ENCODE measurements at regions not wholly inside any gene's neighbourhood (a gene's known extent, or its start where the extent isn't known, plus 50 kb on each side); places are given as distances from the start of the nearest gene placed in this dataset.

DNA sequence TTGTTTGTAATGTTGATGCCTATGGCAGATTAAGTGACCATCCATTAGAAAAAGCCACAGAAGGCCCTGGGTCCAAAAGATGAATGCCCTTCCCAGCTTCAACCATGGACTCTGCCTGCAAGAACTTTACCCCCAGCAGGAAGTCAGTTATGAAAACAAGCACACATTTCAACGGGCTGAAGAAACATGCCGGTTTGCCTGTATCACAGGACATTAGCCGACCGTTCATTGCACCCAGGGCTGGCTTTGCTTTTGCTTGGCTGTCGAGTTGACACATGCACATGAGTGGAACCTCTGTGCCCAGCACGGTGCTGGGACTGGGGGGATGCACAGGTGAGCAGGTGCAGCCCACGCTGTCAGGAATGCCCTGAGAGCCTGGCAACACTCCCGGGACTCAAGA lies 1087.0 kb downstream of the BCL11B start:
- Histone ChIP-seq H3K4me3 (no peak overlapping the region), H3K27ac (no peak overlapping the region), H3K4me1 (no peaks in the 10 kb centered on the region), H3K36me3 (no peaks in the 10 kb centered on the region), H3K9me3 (no peaks in the 10 kb centered on the region), H3K27me3 (peaks cover 10% of the 10 kb centered on the region)
- 40% methylated on average over 1 of the region's 8 CpGs; no CpG with 5 or more reads in 1 of the 2 donors for WGBS, 2 donors (ENCODE audit: low coverage in 1 of 2)
- no peak for TF ChIP-seq POLR2A (IDR thresholded peaks at IDR 0.05)
- no peak for TF ChIP-seq POLR2AphosphoS5 (IDR thresholded peaks at IDR 0.05)
- TF ChIP-seq, protein P1, sequence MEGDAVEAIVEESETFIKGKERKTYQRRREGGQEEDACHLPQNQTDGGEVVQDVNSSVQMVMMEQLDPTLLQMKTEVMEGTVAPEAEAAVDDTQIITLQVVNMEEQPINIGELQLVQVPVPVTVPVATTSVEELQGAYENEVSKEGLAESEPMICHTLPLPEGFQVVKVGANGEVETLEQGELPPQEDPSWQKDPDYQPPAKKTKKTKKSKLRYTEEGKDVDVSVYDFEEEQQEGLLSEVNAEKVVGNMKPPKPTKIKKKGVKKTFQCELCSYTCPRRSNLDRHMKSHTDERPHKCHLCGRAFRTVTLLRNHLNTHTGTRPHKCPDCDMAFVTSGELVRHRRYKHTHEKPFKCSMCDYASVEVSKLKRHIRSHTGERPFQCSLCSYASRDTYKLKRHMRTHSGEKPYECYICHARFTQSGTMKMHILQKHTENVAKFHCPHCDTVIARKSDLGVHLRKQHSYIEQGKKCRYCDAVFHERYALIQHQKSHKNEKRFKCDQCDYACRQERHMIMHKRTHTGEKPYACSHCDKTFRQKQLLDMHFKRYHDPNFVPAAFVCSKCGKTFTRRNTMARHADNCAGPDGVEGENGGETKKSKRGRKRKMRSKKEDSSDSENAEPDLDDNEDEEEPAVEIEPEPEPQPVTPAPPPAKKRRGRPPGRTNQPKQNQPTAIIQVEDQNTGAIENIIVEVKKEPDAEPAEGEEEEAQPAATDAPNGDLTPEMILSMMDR (IDR thresholded peaks at IDR 0.05), result no peak
- no peak for TF ChIP-seq EP300 (IDR thresholded peaks at IDR 0.05)
- no peak for ATAC-seq

GRCh38 chr14:98186140-98186539 lies 1085.9 kb downstream of the BCL11B start:
- WGBS, 2 donors (ENCODE audit: low coverage in 1 of 2), result 65 to 70% methylated on average over 1 to 3 of the region's 3 CpGs
- no peaks in the 10 kb centered on the region for H3K36me3 ChIP-seq
- TF ChIP-seq EP300 (IDR thresholded peaks at IDR 0.05) (no peak), POLR2AphosphoS5 (IDR thresholded peaks at IDR 0.05) (no peak), POLR2A (IDR thresholded peaks at IDR 0.05) (no peak)
- TF ChIP-seq, protein P1 (IDR thresholded peaks at IDR 0.05), result no peak
- no peak for ATAC-seq
- no peak overlapping the region for H3K27ac ChIP-seq
- H3K4me3 ChIP-seq, result no peak overlapping the region
- no peaks in the 10 kb centered on the region for H3K4me1 ChIP-seq
- no peaks in the 10 kb centered on the region for H3K9me3 ChIP-seq
- peaks cover 10% of the 10 kb centered on the region for H3K27me3 ChIP-seq

DNA sequence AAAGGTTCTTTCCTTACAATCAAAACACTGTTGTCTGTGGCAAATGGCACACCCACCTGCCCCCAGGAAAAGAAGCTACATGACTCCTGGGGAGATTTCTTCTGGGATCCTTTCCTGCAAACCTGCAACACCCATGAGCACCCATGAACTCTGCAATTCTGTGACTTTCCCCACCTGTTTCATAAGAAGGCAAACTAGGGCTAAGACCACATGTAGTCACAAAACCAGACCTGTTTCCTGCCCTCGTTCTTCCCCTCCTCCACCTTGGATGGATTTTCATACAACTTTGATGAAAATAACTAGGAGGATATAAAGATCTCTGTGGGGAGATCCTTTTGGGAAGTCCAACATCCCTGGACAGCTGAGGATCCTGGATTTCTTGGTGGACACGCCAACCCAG lies 1084.7 kb downstream of the BCL11B start:
- H3K4me1 ChIP-seq, result no peaks in the 10 kb centered on the region
- H3K27ac ChIP-seq, result no peak overlapping the region
- WGBS, 2 donors (ENCODE audit: low coverage in 1 of 2), result 76% methylated on average over 2 of the region's 2 CpGs; no CpG with 5 or more reads in 1 of the 2 donors
- TF ChIP-seq, protein P1 (IDR thresholded peaks at IDR 0.05), result no peak
- TF ChIP-seq POLR2AphosphoS5 (IDR thresholded peaks at IDR 0.05), result no peak
- TF ChIP-seq POLR2A (IDR thresholded peaks at IDR 0.05), result no peak
- TF ChIP-seq EP300 (IDR thresholded peaks at IDR 0.05), result no peak
- no peaks in the 10 kb centered on the region for H3K9me3 ChIP-seq
- no peaks in the 10 kb centered on the region for H3K36me3 ChIP-seq
- peaks cover 10% of the 10 kb centered on the region for H3K27me3 ChIP-seq
- no peak for ATAC-seq
- no peak overlapping the region for H3K4me3 ChIP-seq

DNA sequence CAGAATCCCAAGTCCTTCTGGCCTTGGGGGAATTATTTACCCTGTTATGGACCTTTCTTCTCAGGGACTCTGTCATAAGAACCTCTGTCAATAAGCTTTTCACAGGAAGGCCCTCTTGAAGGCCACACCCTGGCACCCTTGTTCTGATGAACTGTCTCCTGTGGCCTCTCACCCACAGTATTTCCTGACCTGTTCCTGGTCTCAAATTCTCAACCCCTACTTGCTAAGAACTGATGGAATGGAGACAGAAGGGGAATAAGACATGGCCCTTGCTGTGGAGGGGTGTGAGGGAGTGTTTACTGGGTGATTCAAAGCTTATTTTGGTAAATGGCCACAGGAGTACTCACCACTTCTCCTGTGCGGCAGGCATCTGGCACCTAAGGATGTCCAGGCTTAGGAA lies 1082.9 kb downstream of the BCL11B start:
- Histone ChIP-seq H3K27me3 (peaks cover 10% of the 10 kb centered on the region), H3K4me1 (no peaks in the 10 kb centered on the region), H3K36me3 (no peaks in the 10 kb centered on the region), H3K9me3 (no peaks in the 10 kb centered on the region), H3K27ac (no peak overlapping the region), H3K4me3 (no peak overlapping the region)
- no peak for TF ChIP-seq EP300 (IDR thresholded peaks at IDR 0.05)
- TF ChIP-seq POLR2A (IDR thresholded peaks at IDR 0.05), result no peak
- WGBS, 2 donors (ENCODE audit: low coverage in 1 of 2), result 100% methylated on average over 1 of the region's 1 CpG
- no peak for ATAC-seq

DNA sequence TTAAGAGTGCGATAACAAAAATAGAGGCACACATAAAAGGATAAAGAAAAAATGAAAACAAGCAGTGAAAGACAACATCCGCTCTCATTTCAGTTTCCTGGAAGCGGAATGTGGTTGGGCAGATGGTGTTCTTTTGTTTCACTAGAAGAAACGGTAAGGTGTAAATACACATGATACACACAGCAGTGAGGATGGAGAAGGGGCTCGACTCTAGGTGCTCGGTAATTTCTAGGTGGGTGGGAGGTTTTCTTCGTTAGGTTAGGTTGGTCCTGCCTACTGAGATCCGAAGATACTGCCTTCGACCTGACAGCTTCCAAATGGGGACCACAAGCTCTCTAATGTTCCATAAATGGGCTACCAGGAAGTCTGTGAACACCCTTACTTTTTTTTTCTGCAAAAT lies 1082.5 kb downstream of the BCL11B start:
- 70 to 73% methylated on average over 8 to 9 of the region's 9 CpGs for WGBS, 2 donors (ENCODE audit: low coverage in 1 of 2)
- Histone ChIP-seq H3K4me1 (no peaks in the 10 kb centered on the region), H3K27me3 (peaks cover 10% of the 10 kb centered on the region), H3K27ac (no peak overlapping the region), H3K4me3 (no peak overlapping the region), H3K9me3 (no peaks in the 10 kb centered on the region), H3K36me3 (no peaks in the 10 kb centered on the region)
- ATAC-seq, result no peak
- TF ChIP-seq POLR2AphosphoS5 (IDR thresholded peaks at IDR 0.05), result no peak
- no peak for TF ChIP-seq EP300 (IDR thresholded peaks at IDR 0.05)
- TF ChIP-seq, protein P1 (IDR thresholded peaks at IDR 0.05), result no peak
- no peak for TF ChIP-seq POLR2A (IDR thresholded peaks at IDR 0.05)
